Epithelial cell of esophagus (primary cell): ENCODE measurements at regions not wholly inside any gene's neighbourhood (a gene's known extent, or its start where the extent isn't known, plus 50 kb on each side); places are given as distances from the start of the nearest gene placed in this dataset.

Source experiments
- DNase-seq: peaks from one replicate; pipeline ENCODE4 v3.0.0; 2010; ENCODE audit warnings: low read depth
- H3K4me3 ChIP-seq: 2 replicates; pipeline ENCODE4 v1.5.1; 2011; ENCODE audit warnings: mild to moderate bottlenecking, low read length, control low read depth
- CTCF ChIP-seq: IDR thresholded peaks from 2 replicates; pipeline ENCODE4 v1.5.1; 2011; ENCODE audit warnings: low read depth, mild to moderate bottlenecking, low read length, control low read depth, inconsistent platforms; ENCODE audit not compliant: insufficient read depth; ENCODE audit errors: missing control alignments

DNA sequence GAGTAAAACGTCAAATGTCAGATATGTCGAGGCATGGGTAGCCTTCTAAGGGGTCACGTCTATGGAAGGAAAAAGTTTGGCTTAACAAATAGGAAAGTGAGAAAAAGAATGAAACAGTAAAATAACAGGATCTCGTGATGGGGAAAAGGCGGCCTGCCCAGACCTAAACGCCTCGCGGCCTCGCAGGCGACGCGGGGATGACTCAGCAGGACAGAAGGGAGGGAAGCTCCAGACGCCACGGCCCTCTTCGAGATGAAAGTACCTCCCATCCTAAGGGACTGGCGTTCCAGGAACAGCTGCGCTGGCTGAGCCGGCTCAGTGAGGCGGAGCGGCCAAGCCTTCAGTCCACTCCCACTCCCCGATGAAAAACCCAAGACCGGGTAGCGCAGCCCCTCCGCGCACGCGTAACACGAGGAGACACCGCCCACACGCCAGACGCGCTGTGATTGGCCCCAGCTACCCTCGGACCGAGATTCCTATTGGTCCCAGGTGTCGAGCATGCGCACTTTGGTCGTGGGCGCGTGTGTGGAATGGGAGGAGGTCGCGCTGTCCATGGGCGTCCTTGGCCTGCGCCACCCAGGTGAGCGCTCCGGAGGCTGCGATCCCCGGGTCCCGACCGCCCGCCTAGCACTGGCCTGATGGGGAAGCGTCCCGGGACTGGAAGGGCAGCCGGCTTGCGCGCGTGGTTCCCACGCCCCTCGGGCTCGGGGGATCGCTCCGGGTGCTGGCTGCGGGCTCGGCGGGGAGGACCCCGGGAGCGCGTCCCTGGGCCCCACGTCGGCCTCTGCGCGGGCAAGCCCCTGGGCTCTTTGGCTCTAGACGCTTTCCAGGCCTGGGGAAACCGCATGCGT is 588.5 kb downstream of the MTRR start:
- peak overlapping the region; percentile 72 for H3K4me3 ChIP-seq
- DNase-seq, result peak; percentile 98
- TF ChIP-seq CTCF, result no peak

DNA sequence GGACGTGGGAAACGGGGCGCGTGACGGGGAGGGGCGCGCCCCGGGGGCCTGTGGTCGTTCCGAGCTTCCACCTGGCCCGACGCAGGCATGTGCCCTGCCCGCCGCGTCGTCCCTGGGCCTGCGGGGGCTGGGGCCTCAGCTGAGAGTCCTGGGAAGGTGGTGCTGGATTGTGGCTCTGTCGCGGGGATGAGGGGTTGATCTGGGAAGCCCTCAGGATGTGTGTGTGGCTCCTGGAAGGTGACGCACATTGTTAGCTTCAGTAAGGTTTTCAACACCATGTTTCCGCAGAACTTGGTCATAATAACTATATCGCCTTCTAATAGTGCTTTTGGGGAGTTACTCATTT is 589.1 kb downstream of the MTRR start:
- TF ChIP-seq CTCF, result no peak
- peak; percentile 53 for DNase-seq
- peak overlapping the region; percentile 72 for H3K4me3 ChIP-seq

DNA sequence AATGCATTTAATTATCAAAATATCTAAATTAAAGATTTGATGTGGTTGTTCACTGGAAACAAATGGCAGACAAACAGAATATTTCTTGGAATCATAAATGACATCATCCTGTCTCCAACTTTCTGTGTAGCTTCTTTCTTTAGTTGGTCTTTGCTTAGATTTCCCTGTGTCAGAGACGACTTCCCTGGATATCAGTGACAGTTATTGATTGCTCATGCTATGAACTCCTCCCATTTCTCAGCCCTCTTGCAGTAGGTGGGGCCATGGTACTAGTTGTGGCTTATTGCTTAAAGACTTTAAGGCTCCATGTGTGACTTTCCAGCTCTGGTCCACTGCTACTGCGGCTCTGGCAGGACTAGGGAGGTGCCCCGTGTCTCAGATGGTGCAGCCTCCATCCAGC is 592.6 kb downstream of the MTRR start:
- no peak for DNase-seq
- H3K4me3 ChIP-seq, result no peak overlapping the region
- TF ChIP-seq CTCF, result no peak

DNA sequence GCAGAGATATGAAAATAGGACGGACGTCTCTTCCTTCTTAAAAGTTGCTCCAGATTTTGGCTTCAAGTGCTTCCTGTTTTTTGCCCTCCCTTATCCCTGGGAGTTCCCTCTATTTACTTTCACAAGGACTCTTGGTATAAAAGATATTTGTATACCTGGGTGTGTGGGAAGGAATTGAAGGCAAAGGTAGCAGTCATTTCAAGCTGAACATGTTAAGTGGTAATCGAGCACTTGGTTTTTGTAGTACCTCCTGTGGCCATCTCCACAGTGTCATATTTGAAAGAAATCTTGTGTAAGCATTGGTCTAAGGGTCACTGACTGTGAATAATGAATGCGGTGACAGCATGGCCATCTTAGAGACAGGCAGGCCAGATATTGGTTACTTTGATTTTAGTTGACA is 593.6 kb downstream of the MTRR start:
- TF ChIP-seq CTCF, result no peak
- no peak overlapping the region for H3K4me3 ChIP-seq
- DNase-seq, result no peak

GRCh38 chr5:8470489-8470888 is 601.5 kb downstream of the MTRR start:
- TF ChIP-seq CTCF, result no peak
- DNase-seq, result no peak
- no peak overlapping the region for H3K4me3 ChIP-seq

GRCh38 chr5:8471581-8471980 is 602.6 kb downstream of the MTRR start:
- no peak for TF ChIP-seq CTCF
- DNase-seq, result peak; percentile 12
- H3K4me3 ChIP-seq, result no peak overlapping the region

DNA sequence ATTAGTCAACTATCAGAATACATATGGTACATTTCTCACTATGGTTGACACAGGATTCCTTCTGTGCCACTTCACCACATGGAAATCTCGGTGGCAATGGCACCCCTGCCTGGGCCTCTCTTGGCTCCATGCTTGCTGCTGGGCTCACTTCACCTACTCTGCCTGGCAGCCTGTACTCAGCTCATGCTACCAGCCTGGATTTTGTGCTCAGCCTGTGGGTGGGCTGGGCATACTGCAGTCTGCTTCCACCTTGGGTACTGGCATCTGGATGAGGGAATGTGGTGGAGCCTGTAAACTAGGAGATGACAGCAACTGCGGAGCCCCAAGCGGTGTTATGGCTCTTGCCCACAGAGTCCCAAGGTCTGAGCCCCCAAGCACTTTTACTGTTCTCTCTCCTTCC is 604.1 kb downstream of the MTRR start:
- DNase-seq, result no peak
- no peak for TF ChIP-seq CTCF

More for the DNA sequence above, 604.1 kb downstream of the MTRR start:
- no peak overlapping the region for H3K4me3 ChIP-seq
